SK-N-MC (cell line): ENCODE measurements at regions not wholly inside any gene's neighbourhood (a gene's known extent, or its start where the extent isn't known, plus 50 kb on each side); places are given as distances from the start of the nearest gene placed in this dataset.

Experiments
- EZH2 ChIP-seq: fragments of 200-600 bp; sonication (generic); IDR thresholded peaks from one replicate; pipeline ENCODE4 v1.6.1; 2017; ENCODE audit warnings: antibody characterized with exemption
- FOXP2 ChIP-seq: optimal IDR thresholded peaks from 2 replicates; pipeline ENCODE3; 2011; ENCODE audit warnings: mild to moderate bottlenecking, moderate library complexity; ENCODE audit not compliant: insufficient read depth; ENCODE audit errors: extremely low read length, control extremely low read depth
- POLR2AphosphoS5 ChIP-seq: IDR thresholded peaks from 2 replicates; pipeline ENCODE4 v1.6.1; 2012; ENCODE audit warnings: mild to moderate bottlenecking, low read depth, low read length, borderline replicate concordance

- no peak for TF ChIP-seq EZH2
- no peak for TF ChIP-seq POLR2AphosphoS5
- no peak for TF ChIP-seq FOXP2
Observed at GRCh38 chr9:107174441-107174840, 108.6 kb upstream of the RAD23B start.
